ENCODE measurements at regions not wholly inside any gene's neighbourhood (a gene's known extent, or its start where the extent isn't known, plus 50 kb on each side); places are given as distances from the start of the nearest gene placed in this dataset.

GRCh38 chr3:157755233-157755632, 252.0 kb upstream of the VEPH1 start:
- ChIA-PET CTCF (ENCODE audit: low intra/inter-chr PET ratio) (no interaction called here), POLR2A (interaction anchor here (1.5 kb wide), 1 partner anchor 12 kb away, joined by 5 read pairs; no protein-coding TSS in a partner anchor)
- Histone ChIP-seq H3K27ac (ENCODE audit: extremely low read depth, low read depth, low read length) (no peak overlapping the region), H3K9me1 (ENCODE audit: control insufficient read depth, insufficient read depth, low read length) (no peaks in the 10 kb centered on the region), H3K27me3 (ENCODE audit: control insufficient read depth in 2 of 2, insufficient read depth in 2 of 2, low read length in 2 of 2) (peaks cover 6 to 7% of the 10 kb centered on the region in 2 experiments; a peak in 2 of 5 replicates), H3K4me2 (ENCODE audit: insufficient read depth, low read length) (no peak overlapping the region), H4K20me1 (replicated peaks; ENCODE audit: control insufficient read depth, insufficient read depth, low read length) (no peaks in the 10 kb centered on the region), H3K9me3 (replicated peaks; ENCODE audit: control insufficient read depth, insufficient read depth, low read depth, low read length) (no peaks in the 10 kb centered on the region), H2AFZ (ENCODE audit: low read depth, low read length) (no peak overlapping the region), H3K4me3 (no peak overlapping the region), H3K79me2 (ENCODE audit: control insufficient read depth, insufficient read depth, low read length) (no peaks in the 10 kb centered on the region), H3K36me3 (ENCODE audit: control insufficient read depth, insufficient read depth, low read length) (no peaks in the 10 kb centered on the region), H3K9ac (ENCODE audit: insufficient read depth in 1 of 2, low read depth in 2 of 2, low read length in 2 of 2) (no peak overlapping the region), H3K4me1 (replicated peaks in 1 of 2; ENCODE audit: control insufficient read depth in 2 of 2, insufficient read depth in 2 of 2, low read length in 2 of 2) (no peaks in the 10 kb centered on the region)
- TF ChIP-seq, protein P1, sequence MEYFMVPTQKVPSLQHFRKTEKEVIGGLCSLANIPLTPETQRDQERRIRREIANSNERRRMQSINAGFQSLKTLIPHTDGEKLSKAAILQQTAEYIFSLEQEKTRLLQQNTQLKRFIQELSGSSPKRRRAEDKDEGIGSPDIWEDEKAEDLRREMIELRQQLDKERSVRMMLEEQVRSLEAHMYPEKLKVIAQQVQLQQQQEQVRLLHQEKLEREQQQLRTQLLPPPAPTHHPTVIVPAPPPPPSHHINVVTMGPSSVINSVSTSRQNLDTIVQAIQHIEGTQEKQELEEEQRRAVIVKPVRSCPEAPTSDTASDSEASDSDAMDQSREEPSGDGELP (CRISPR knock-in tag; IDR thresholded peaks at IDR 0.05; ENCODE audit: borderline replicate concordance): no peak
- TF ChIP-seq, protein P2, sequence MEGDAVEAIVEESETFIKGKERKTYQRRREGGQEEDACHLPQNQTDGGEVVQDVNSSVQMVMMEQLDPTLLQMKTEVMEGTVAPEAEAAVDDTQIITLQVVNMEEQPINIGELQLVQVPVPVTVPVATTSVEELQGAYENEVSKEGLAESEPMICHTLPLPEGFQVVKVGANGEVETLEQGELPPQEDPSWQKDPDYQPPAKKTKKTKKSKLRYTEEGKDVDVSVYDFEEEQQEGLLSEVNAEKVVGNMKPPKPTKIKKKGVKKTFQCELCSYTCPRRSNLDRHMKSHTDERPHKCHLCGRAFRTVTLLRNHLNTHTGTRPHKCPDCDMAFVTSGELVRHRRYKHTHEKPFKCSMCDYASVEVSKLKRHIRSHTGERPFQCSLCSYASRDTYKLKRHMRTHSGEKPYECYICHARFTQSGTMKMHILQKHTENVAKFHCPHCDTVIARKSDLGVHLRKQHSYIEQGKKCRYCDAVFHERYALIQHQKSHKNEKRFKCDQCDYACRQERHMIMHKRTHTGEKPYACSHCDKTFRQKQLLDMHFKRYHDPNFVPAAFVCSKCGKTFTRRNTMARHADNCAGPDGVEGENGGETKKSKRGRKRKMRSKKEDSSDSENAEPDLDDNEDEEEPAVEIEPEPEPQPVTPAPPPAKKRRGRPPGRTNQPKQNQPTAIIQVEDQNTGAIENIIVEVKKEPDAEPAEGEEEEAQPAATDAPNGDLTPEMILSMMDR (IDR thresholded peaks at IDR 0.05 in 2 of 3, conservative IDR thresholded peaks at IDR 0.05 in 1 of 3; ENCODE audit: insufficient read depth in 2 of 3, low read depth in 1 of 3, low read length in 3 of 3): peak in 1 of 3 experiments; percentile 12; a peak in 1 of 6 replicates
- TF ChIP-seq ZSCAN29 (IDR thresholded peaks at IDR 0.05): 0 out of 2 replicates have a peak, but pooled peaks have one; percentile 18
- ATAC-seq: no peak
- in situ Hi-C loops (cut with MboI) (no loop called here), intact Hi-C loops (cut with micrococcal nuclease) (no loop called here)
- DNase-seq (ENCODE audit: extremely low read depth in 1 of 4, low spot score in 3 of 4): no peak
- no peak for FAIRE-seq
- 0% methylated on average over 5 of the region's 5 CpGs for WGBS (ENCODE audit: insufficient coverage, low coverage, missing lambda C conversion rate)
- BruUV-seq (replicated peaks): no TSS peak
